HG03097 (cell line): ENCODE measurements at regions not wholly inside any gene's neighbourhood (a gene's known extent, or its start where the extent isn't known, plus 50 kb on each side); places are given as distances from the start of the nearest gene placed in this dataset.
"Not testable (repeated sequence)": the region's sequence is repeated elsewhere in the genome, so short reads cannot be mapped to it uniquely, and the experiment has no call there.

Experiments used
- ATAC-seq: cut with Tn5 transposase; IDR thresholded peaks from one replicate; pipeline ENCODE4 v1.9.1; 2021; ENCODE audit not compliant: unreplicated experiment, low FRiP score

DNA sequence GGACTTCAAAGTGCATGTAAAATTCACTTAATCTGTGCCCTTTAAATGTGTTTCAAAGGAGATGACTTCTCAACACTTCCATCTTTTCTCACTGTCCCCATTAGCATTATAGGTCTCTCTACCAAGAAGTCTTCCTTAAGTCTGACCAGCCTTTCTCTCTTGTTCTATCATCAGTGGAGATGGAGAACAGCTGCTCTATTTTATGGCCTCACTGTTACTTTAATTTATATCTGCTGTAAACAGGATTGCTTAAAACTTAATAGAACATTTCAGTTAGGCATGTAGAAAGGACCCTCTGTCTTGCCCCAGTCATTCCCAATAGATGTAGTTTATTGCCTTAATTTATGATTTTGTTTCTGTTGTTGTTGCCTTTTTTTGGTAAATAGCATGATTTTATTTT, 86.0 kb upstream of the CDC42EP3 start:
- ATAC-seq = not testable (repeated sequence)

DNA sequence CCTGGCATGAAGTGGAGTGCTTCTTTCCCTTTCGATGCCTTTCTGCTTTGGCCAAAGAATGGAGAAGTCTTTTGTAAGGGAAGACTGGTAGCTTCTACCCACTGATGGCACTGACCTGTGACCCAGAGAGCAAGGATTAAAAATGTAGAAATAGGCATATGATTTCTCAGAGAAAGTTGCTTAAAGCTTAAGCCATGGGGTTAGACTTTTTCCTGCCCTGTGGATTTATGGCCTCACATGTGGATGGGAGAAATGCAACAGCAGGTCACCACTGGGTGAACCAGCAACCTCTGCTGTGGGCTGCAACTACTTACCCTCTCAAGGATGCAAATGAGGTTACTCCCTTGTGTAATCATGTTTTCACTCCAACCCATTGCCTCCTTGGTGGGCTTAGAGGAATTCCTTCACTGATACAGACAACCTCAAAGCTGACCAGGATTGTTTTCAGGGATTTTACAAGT, 86.7 kb upstream of the CDC42EP3 start:
- ATAC-seq = not testable (repeated sequence)

DNA sequence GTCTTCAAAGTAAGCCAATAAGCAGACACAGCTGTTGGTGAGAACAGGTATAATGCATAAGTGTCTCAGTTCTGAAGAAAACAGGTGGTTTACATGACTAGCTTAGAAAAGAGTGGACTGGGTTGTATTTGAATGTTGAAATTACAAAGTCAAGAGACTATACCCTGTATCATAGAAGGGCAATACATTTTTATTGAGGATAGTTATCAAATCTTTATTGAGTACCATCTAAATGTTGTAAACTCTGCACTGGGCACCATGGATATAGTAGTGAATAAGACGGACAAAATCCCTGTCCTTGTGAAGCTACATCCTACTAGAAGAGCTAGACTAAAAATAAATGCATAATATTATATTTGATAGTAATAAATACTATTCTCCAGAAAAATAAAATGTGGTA, 88.5 kb upstream of the CDC42EP3 start:
- ATAC-seq = not testable (repeated sequence)

DNA sequence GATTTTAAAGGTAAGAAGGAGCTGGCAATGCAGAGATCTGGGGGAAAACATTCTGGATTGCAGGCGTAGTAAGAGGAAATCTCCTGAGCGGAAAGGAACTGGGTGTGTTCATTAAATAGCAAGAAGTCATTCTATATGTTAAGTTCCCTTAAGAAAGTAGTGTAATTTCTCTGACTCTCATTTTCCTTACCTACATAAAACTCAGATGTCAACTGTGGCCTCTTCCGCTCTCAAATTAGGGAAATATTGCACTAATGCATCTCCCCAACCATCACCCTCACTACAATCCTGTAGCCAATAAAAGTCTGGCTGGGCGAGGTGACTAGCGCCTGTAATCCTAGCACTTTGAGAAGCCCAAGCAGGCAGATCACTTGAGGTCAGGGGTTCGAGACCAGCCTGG, 89.0 kb upstream of the CDC42EP3 start:
- ATAC-seq = no peak

DNA sequence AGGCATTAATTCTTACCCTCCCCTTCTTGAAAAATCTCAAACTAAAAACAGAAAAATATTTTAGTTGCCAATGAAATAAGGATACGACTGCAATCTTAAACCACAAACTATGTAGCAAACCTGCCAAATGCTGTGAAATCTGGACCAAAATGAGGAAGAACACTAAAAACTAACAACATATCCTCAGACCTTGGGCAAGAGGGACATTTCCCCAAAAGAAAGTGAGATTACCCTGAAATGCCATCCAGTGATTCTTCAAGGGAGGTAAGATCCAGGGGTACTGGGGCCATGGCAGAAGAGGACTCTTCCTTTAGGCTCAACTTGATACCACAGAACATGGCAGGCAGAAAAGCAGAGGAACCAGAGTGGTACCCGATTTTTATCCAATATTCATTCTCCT, 90.8 kb upstream of the CDC42EP3 start:
- not testable (repeated sequence) for ATAC-seq

DNA sequence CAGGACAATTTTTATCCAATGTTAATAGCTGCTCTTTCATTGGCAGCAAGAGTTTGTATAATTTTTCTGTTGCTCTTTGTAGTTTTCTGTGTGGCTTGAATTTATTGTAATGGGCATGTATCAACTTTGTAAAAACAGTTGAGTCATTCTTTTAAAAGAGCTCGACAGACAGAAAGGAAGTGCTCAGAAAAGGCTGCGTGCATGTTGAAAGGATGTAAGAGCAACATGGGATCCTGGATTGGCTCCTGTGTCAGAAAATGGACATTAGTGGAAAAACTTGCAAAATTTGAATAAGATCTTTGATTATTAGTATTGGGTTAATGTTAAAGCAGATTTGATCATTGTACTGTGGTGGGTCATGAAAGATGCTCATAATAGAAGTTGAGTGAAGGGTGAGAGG, 93.3 kb upstream of the CDC42EP3 start:
- ATAC-seq = no peak

DNA sequence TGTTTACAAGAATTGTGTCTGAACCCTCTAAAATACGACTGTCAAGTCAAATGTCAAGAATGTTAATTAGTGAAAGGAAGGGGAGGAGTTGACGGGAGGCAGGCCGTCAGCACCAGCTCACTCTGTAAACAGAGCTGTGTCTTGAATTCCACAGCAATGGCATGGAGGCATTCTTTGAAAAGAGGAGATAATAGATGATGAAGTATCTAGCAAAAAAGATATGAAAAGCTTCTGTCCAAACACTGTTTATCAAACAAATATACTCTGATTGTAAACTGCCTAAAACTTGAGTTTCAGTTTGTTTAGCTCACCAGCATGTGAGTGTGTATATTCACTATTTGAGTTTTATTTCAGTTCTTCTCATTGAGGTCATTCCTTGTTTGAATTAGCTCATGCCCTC, 94.7 kb upstream of the CDC42EP3 start:
- no peak for ATAC-seq

DNA sequence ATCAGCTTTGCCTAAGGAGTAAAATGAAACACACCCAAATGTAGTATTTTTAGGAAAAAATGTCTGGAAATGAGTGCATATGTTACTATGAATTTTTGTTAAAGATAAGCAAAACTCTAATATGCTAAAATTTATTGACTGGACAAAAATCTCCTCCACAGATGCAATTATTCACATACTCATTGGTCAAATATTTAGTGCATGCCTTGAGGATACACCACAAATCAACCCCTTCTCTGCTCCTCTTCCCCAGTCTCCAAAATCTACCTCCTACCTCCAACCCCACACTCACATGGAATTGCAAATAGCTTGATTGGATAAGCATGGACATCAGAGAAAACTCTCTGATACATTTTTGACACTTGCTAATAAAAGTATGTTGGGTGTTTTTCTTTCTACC, 95.6 kb upstream of the CDC42EP3 start:
- no peak for ATAC-seq

DNA sequence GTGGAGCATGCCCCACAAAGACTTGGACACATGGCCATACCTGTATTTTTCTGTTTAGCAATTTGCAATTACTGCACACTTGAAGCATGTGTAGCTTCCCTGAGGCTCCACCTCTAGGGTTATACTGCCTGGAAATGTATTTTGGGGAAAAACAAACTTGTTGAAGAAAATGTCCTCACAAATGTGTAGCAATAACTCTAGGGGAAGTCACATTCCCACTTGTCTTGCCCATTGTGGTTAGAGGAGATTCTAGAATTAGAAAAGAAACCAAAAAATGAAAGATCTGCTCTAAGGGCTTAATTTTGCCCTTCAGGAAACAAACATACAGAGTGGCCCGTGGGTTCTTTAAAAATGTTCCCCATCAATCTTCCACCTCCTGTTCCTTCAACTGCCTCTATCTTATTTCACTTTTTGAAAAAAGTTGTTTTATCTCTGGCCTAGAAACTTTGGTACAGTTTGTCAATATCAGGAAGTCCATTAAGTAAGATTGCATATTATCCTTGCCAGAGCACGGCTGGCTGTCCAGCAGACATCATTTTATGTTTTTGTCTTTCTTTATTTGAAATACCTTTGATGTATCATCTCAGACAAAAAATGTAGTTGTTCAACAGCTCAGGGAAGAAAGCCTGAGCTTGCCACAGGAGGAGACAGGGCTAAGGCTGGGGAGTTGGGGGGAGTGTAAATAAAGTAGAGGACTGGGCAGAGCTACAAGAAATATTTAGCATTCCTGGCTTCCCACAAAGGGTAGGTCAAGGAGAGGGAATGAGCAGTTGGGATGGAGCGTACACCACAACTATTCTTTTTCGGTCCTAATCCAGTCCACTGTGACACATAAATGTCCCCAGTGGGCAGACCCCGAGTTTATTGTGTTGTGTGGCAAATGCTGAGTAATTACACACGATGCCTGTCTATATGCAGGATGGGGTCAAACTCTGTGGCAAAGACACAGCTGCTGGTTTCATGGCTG, 96.8 kb upstream of the CDC42EP3 start:
- no peak for ATAC-seq

DNA sequence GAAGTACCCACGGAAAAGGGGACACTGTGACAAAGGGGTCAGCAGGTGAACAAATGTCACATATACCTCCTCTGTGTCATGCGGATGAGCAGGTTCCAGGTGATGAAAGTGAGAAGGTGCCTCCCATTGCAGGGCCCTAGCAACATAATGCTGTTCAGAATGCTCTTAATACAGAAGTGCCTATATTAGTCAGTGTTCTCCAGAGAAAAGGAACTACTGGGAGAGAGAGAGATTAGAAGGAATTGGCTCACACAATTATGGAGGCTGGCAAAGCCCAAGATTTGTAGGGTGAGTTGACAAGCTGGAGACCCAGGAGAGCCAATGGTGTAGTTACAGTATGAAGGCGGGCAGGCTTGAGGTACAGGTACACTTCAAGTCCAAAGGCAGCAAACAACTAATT, 98.1 kb upstream of the CDC42EP3 start:
- no peak for ATAC-seq

DNA sequence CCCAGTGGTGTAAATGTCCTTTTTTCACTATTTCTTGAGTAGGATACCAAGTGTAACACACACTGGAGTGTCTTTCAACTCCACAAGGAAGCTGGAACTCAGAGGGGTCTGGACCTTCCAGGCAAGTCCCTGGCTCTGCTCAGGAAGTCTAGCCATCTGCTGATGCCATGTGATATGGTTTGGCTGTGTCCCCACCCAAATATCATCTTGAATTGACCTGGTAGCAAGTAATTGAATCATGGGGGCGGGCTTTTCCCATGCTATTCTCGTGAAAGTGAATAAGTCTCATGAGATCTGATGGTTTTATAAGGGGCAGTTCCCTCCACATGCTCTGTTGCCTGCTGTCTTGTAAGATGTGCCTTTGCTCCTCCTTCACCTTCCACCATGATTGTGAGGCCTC, 99.4 kb upstream of the CDC42EP3 start:
- no peak for ATAC-seq

DNA sequence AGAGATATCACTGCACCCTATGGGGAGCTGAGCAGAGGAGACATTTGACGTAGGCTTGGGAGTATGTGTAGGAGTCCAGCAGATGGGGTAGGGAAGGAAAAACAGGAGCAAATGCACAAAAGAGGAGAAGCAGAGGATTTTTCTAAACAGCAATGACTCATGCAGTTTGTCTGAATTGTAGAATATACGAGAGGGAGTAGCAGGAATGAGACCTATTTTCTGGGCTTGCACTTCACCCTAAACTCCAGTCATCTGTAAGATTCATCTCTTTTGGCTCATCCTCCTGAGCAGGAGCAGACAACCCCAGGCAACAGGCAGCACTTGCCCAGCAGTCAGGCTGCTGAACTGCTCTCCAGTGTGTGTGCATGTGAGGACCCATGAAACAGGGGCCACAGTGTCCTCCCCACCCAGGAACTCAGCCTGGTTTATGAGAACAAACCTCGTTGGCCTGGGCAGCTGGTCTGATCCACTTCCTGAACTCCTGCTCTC, 100.2 kb upstream of the CDC42EP3 start:
- ATAC-seq = no peak

DNA sequence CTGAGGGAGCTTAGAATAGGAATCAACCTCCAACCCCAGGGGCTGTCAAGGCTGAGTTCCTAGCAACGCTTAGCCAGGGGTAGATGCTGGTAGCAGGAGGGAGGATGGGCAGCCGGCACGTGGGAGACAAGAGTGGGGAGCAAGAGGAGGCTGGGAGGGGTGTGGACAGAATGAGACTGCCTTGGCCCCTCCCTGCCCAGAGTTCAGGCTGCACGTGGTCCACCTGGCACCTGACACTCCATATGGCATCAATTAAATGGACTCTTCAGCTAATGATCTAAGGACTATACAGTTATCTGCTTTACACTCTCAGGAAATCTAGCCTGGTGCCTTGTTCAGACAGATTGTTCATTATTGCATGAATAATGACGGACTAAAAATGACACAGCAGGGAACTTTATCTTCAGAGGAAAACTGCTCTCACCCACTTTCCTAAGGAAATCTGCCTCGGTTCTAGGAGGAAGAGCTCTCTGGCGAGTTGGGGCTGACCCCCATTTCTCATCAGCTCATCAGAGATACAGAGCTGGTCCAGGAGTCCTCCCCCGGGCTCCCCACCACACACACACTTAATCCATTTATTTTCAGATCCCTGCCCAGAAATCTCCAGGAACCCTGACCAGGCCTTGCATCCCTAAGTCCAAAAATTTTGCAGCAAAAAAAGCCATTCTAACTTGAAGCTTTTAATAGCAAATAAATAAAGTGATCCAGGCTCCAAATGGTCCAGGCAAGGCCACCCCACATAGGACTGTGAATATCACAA, 102.1 kb upstream of the CDC42EP3 start:
- ATAC-seq = no peak

DNA sequence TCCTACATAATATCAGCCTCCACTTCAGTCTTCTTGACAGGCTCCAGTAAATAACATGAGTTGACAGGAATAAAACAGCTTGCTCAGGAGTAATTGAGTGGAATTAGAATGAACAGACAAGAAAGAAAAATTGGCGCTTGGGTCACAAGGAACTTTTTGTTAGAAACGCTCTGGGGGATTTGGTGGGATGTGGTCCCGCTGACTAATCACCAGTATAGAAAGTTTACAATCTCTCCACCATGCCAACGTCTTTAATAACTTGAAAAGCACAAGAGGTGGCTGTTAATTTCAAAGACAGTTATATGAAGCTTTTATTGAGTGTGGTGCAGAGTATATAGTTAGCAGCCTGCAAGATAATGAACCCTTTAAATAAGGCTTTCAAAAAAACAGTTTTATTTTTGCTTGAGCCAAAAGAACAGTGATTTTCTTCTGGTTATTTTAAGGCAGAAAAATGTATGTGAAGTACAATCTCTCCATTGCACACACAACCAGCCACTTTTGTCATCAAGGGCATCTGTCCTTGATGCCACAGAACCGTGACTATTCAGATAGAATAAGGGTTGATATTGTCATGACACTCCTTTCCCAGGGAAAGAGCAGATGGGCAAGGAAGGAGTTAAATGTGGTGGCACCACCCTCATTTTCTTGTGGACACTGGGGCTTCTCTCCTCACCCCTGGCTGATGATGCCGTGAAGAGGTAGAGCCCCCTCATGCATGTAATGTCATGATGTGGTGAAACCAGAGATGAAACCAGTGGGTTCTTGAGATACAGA, 102.9 kb upstream of the CDC42EP3 start:
- not testable (repeated sequence) for ATAC-seq

DNA sequence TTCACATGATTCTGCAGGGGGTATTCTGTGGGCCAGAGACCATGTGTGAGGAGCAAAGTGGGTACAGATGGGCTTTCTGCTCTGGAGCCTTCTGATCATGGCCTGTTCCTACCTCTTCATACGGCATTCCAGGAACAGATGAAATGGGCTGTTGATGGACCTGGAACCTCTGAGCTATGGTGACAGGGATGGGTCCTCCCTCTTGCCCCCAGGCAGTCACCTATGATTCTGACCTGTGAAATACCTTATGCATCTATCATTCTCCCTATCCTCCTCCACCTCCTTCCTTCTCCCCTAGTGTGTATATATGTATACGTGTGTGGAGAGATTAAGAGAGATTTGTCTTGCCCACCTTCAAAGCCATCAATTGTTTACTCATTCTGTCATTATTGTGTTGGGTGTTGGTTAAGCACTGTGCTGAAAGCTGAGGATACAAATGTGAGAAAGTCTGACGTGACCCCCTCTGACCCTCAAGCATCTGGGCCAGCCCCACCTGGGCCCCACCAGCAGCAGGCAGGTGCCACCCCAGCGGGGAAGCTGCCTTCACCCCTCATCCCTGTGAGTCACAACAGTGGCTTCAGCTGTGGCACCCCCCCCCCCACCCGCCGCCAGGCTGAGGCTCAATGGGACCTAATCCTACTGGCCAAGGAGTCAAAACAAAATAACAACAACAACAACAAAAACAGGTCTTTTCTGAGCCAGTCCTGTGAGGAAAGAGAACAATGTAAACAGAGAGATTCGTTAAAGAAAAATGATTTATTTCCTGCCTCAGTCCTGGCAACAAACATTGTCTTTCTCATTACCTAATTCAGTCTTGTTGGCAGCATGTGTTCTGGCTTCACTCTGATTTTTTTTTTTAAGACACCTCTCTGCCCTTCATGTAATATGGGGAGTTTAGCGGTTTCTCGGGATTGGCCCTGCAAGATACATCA, 103.8 kb upstream of the CDC42EP3 start:
- ATAC-seq = no peak

DNA sequence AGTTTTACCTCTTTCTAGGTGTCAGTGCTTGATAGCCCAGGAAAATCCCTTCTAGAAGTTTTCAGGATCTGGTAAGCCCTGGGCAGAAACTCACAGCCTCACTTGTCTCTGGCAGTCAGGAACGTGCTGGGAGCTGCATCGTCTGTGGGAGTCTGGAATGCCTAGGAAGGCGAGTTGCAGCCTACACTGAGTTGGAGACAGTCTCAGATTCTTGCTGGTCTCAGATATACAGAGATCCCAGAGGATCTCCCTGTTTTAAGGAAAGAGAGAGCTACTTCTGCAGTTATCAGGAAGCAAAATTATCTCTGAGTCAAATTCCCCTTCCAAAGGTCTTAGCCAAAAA, 104.4 kb upstream of the CDC42EP3 start:
- no peak for ATAC-seq

DNA sequence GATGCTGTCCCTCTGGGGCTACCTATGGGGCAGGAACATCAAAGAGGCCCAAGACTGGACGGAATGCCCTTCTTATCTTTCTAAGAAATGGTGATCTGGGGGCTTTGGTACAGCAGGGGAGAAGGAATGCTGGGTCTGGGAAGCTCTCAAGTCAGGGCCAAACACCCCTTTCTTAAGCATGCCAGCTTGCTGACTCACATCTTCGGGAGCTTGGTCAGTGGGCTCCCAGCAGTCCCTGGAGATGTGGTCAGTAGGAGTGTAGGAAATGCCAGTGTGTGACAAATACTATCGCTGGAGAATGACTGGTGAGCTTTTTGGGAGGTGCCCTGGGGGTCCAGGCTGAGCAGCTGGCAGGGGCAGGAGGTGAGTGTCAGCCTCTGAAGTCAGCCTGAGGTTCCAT, 105.0 kb upstream of the CDC42EP3 start:
- no peak for ATAC-seq

DNA sequence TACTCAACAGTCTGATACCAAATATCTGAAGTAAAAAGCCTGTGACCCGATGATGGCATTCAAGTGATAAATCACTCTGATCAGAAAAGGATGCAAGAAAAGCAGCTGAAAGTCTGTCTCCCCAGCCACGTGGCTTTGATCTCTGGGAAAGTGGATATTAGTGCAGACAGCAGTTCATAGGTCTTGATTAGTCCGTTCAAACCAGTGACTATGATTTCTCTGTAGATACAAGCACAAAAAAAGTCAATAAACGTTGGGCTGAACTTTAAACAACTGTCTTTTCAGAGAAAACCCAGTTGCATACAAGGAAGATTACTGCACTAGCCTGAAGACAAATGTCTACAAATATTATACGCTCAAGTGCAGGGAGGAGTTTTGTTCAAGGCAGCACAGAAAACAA, 107.7 kb upstream of the CDC42EP3 start:
- ATAC-seq = no peak

DNA sequence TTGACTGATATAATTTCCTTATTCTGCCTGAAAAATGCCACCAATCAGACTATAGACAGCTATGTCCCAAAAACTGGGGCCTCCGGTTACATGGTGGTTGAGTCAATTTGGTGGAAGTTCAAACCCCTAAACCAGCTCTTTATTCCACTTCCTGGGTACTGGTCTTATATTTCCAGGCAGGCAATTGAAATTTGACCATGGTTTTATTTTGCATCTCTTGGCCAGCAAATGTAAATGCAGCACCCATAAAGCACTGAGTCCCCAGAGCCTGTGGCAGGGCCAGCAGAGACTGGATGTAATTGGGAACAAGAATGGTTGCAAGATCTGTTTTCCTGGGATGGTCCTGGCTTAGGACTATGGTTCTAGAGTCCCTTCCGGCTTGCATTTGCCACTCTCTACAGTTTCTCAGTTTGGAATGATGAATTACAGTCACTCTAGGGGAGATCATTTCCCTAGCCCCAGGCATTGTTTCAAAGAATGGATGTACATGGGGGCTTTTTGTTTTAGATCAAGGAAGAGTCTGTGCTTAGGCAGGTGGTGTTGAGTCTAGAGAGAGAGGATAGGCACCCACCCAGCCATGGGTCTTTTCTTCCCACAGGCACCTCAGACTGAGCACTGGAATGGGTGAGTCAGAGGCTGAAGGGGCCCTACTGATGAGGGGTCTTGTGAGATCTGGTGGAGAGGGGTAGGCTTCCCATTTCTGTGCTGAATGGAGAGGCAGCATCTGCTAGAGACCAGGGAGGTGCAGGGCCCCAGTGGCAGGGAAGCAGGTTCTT, 108.4 kb upstream of the CDC42EP3 start:
- no peak for ATAC-seq
